Spleen (tissue), 7 donors: ENCODE measurements at regions not wholly inside any gene's neighbourhood (a gene's known extent, or its start where the extent isn't known, plus 50 kb on each side); places are given as distances from the start of the nearest gene placed in this dataset.

Experiments used
- CTCF ChIP-seq, 11 experiments: fragments of 200-600 bp in 7 of 11; fragments of 450-650 bp in 4 of 11; sonication (generic) in 4 of 11; IDR thresholded peaks in 8 of 11; conservative IDR thresholded peaks in 3 of 11; 1 replicate in 7 of 11; 2 replicates in 4 of 11; pipeline versions ENCODE4 v1.4.0 to v1.8.0; 2016 to 2021; ENCODE audit warnings: antibody characterized with exemption in 11 of 11, inconsistent platforms in 4 of 11, mild to moderate bottlenecking in 1 of 11
- POLR2A ChIP-seq, 3 donors: fragments of 450-650 bp; IDR thresholded peaks; one replicate each; pipeline ENCODE4 v1.5.1; 2017; ENCODE audit warnings: antibody characterized with exemption in 3 of 3, mild to moderate bottlenecking in 1 of 3
- donor health status: DM: no; HTN: no; CAD: no; lungs with moderate emphysema.
- donor health status: DM: no; HTN: no; CAD: no.
- donor health status: DM: no; HTN: no; CAD: no.

DNA sequence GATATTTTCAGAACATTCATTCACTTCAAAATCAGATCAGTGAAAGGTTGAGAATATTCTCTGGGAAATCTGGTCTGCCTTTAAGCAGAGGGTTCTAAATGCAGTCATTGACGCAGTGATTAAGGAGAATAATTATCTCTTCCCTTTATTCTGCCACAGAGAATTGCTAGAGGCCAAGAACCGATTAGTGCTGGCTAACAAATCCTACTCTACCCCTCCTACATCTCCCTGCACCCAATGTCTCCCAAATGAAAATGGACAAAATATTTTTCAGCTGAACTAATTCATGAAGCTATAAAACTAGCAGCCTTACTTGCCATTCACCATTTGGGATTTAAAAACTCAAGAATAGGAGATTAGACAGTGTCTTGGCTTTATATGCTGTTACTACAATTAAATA lies 185.5 kb upstream of the SOX9 start:
- TF ChIP-seq CTCF (IDR thresholded peaks at IDR 0.05 in 8 of 11, conservative IDR thresholded peaks at IDR 0.05 in 3 of 11) (no peak), POLR2A (IDR thresholded peaks at IDR 0.05) (no peak)
